Epithelial cell of prostate (primary cell): ENCODE measurements at regions not wholly inside any gene's neighbourhood (a gene's known extent, or its start where the extent isn't known, plus 50 kb on each side); places are given as distances from the start of the nearest gene placed in this dataset.
A peak's percentile ranks its signal among the peaks of the same experiment; 100 is the strongest.
"Not testable (repeated sequence)": the region's sequence is repeated elsewhere in the genome, so short reads cannot be mapped to it uniquely, and the experiment has no call there.

Experiments
- DNase-seq: peaks from one replicate; pipeline ENCODE4 v3.0.0-alpha.2; 2011; ENCODE audit warnings: low read depth, low spot score
- H3K27ac ChIP-seq: fragments of 450-650 bp; 2 replicates; pipeline ENCODE4 v1.5.1; 2017; ENCODE audit warnings: mild to moderate bottlenecking

GRCh38 chr1:206398261-206398660, 72.0 kb upstream of the IKBKE start:
- DNase-seq, H3K27ac ChIP-seq: not testable (repeated sequence)

GRCh38 chr1:206403612-206404307, 66.5 kb upstream of the IKBKE start:
- DNase-seq: not testable (repeated sequence)

GRCh38 chr1:206404309-206405027, 65.8 kb upstream of the IKBKE start:
- not testable (repeated sequence) for DNase-seq, H3K27ac ChIP-seq

More at GRCh38 chr1:206403612-206404307, 66.5 kb upstream of the IKBKE start:
- H3K27ac ChIP-seq: not testable (repeated sequence)

- H3K27ac ChIP-seq, DNase-seq: not testable (repeated sequence)
These were observed 65.0 kb upstream of the IKBKE start for GRCh38 chr1:206405282-206405681.

GRCh38 chr1:206408371-206409288, 61.6 kb upstream of the IKBKE start:
- not testable (repeated sequence) for H3K27ac ChIP-seq, DNase-seq

- no peak for DNase-seq
- H3K27ac ChIP-seq: no peak overlapping the region
These were observed 59.0 kb upstream of the IKBKE start for GRCh38 chr1:206411321-206411720.

- H3K27ac ChIP-seq: no peak overlapping the region
- no peak for DNase-seq
These were observed 54.3 kb upstream of the IKBKE start for GRCh38 chr1:206415942-206416341.

GRCh38 chr1:206417774-206418614, 52.3 kb upstream of the IKBKE start:
- DNase-seq: no peak

GRCh38 chr1:206419250-206419649, 51.0 kb upstream of the IKBKE start:
- H3K27ac ChIP-seq: peak overlapping the region; percentile 89

More at GRCh38 chr1:206417774-206418614, 52.3 kb upstream of the IKBKE start:
- H3K27ac ChIP-seq: no peak overlapping the region

GRCh38 chr1:206419783-206420182, 50.5 kb upstream of the IKBKE start:
- peak; percentile 60 for DNase-seq
- H3K27ac ChIP-seq: peak overlapping the region; percentile 89

More at GRCh38 chr1:206419250-206419649, 51.0 kb upstream of the IKBKE start:
- DNase-seq: peak; percentile 64

- peak overlapping the region; percentile 89 for H3K27ac ChIP-seq
- no peak for DNase-seq
These were observed 49.8 kb upstream of the IKBKE start for GRCh38 chr1:206420471-206420870.
